ENCODE measurements at regions not wholly inside any gene's neighbourhood (a gene's known extent, or its start where the extent isn't known, plus 50 kb on each side); places are given as distances from the start of the nearest gene placed in this dataset.

GRCh38 chr22:48442663-48443062 is 1385.0 kb downstream of the BRD1 start:
- TF ChIP-seq CTCF (IDR thresholded peaks at IDR 0.05), result no peak
- no peak for TF ChIP-seq POLR2A (IDR thresholded peaks at IDR 0.05)

Measured in esophagus squamous epithelium (tissue), 4 donors.